HG02870 (cell line): ENCODE measurements at regions not wholly inside any gene's neighbourhood (a gene's known extent, or its start where the extent isn't known, plus 50 kb on each side); places are given as distances from the start of the nearest gene placed in this dataset.
"Not testable (repeated sequence)": the region's sequence is repeated elsewhere in the genome, so short reads cannot be mapped to it uniquely, and the experiment has no call there.

ENCODE experiments used
- ATAC-seq: cut with Tn5 transposase; IDR thresholded peaks from one replicate; pipeline ENCODE4 v1.9.1; 2021; ENCODE audit warnings: mild to moderate bottlenecking, moderate library complexity; ENCODE audit not compliant: unreplicated experiment

GRCh38 chr1:143644035-143644434 is 327.8 kb downstream of the FAM72C start:
- ATAC-seq: not testable (repeated sequence)

GRCh38 chr1:143643148-143643885 is 328.5 kb downstream of the FAM72C start:
- ATAC-seq: no peak

DNA sequence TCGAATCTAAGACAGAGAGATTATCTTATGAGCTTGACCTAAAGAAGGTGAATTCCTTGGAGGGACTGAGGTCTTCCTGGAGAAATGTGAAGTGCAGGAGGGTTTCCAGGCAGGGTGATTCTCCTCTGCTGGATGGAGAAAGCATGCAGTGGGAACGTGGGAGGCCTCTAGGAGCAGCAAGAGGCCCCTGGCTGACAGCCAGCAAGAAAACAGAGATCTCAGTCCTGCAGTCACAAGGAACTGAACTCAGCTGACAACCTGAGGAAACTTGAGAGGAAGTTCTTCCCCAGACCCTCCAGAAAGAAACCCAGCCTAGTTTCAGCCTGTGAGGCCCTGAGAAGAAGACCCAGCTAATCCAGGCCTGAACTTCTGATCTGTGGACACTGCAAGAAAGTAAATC is 345.9 kb downstream of the FAM72C start:
- no peak for ATAC-seq

DNA sequence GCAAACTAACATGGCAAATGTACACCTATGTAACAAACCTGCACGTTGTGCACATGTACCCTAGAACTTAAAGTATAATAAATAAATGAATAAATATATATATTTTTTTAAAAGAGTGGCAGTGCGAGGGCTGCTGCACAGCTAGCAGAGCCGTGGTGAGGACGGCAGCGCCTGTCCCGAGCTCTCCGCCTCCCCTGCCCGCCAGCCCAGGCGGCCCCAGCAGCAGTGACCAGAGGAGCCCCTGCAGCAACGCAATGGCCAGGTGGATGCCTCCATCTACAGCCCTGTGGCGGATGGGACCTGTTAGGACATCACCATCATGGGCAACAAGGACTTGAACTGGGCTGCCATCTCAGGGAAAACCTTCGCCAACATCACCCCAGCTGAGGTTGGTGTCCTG is 351.9 kb downstream of the FAM72C start:
- no peak for ATAC-seq

DNA sequence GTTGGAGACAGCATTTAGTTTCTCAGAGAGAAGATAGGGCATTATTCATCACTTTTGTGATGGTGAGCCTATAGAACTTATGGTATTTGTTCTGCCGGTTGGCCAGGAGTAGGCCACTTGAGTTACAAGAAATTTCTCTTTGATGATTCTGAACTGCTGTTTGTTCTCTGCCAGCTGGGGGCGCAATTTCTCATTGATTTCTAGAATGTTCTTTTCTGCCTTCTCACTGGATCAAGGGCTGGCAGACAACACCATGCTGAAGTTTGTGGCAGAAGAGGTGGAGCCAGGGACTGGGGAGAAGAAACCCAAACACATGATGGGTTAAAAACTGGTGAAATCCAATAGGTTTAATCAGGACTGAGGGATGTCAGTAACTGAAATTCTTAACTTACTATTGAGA is 360.6 kb downstream of the FAM72C start:
- ATAC-seq: no peak

DNA sequence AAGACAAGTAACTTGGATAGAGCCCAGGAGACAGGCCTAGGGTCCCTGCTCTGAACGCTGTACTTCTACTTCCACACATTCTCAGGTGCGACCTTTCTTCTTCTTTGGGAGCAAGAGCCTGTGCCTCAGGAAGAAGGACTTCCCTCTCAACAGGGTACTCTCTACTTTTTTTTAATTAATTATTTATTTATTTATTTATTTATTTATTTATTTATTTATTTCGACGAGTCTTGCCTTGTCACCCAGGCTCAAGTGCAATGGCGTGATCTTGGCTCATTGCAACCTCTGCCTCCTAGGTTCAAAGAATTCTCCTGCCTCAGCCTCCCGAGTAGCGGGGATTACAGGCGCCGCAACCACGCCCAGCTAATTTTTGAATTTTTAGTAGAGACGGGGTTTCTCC is 361.6 kb downstream of the FAM72C start:
- ATAC-seq: no peak

DNA sequence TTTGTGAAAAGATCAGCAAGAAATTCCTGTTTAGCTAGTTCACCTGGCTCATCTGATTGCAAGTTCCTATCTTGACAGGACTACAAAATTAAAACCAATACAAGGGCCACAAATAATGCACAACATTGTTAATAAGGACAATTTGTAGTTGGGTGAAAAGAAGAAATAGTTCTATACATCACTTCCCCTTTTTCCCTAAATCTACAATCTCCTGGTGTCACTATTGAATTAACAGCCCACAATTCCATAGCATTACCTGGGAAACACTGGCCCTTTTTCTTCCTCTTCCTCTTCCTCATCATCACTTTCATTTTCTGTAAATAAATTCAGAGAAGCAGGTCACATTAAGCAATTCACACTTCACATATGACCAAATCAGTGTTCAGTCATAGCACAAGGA is 366.9 kb downstream of the FAM72C start:
- ATAC-seq: no peak

DNA sequence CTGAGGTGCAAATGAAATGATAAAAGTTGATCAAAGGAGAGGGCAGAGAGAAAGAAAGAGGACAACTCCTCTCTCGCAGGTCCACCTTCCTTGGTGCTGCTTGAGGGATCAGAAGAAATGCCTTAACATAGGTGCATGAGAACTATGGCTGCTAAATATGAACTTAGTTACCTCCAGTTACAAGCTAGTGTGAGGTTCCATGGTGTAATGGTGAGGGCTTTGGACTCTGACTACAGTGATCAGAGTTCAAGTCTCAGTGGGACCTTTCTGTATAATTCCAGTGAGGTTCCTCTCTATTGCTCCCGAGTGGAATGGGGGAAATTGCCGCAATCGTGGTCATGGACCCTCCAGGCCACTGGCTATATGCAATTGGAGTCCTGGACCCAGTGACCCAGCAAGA is 387.3 kb downstream of the FAM72C start:
- no peak for ATAC-seq

- ATAC-seq: no peak
Observed at GRCh38 chr1:143574891-143575520, 396.8 kb downstream of the FAM72C start.

DNA sequence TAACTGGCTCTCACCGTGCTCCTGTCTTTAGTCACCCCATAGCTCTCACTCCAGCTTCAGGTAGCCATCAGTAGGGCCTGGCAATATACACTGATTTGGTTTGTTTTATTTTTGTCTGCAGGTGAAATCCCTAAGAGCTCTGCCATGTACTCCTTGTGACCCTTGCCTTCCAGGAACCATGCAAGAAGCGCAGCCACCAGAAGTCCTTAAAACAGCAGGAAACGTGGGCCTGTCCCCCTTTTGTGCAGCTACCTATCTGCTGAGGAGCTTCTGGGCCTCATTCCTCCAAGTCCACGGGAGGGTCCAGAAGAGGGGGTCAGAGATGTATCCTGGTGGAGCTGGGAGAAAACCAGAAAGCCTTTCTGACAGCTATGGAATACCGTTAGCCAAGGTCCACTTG is 399.1 kb downstream of the FAM72C start:
- not testable (repeated sequence) for ATAC-seq

DNA sequence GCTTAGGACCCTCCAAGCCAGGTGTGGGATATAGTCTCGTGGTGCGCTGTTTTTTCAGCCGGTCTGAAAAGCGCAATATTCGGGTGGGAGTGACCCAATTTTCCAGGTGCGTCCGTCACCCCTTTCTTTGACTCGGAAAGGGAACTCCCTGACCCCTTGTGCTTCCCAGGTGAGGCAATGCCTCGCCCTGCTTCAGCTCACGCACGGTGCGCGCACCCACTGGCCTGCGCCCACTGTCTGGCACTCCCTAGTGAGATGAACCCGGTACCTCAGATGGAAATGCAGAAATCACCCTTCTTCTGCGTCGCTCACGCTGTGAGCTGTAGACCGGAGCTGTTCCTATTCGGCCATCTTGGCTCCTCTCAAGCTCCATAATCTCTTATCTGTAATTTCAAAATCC is 408.0 kb downstream of the FAM72C start:
- ATAC-seq: not testable (repeated sequence)

GRCh38 chr1:143553627-143554026 is 418.2 kb downstream of the FAM72C start:
- ATAC-seq: no peak

GRCh38 chr1:143504703-143505102 is 467.1 kb downstream of the FAM72C start:
- ATAC-seq: not testable (repeated sequence)

- not testable (repeated sequence) for ATAC-seq
Observed at GRCh38 chr1:143504080-143504479, 467.7 kb downstream of the FAM72C start.

GRCh38 chr1:143503048-143503447 is 468.7 kb downstream of the FAM72C start:
- not testable (repeated sequence) for ATAC-seq

GRCh38 chr1:143502038-143502437 is 469.7 kb downstream of the FAM72C start:
- ATAC-seq: not testable (repeated sequence)

DNA sequence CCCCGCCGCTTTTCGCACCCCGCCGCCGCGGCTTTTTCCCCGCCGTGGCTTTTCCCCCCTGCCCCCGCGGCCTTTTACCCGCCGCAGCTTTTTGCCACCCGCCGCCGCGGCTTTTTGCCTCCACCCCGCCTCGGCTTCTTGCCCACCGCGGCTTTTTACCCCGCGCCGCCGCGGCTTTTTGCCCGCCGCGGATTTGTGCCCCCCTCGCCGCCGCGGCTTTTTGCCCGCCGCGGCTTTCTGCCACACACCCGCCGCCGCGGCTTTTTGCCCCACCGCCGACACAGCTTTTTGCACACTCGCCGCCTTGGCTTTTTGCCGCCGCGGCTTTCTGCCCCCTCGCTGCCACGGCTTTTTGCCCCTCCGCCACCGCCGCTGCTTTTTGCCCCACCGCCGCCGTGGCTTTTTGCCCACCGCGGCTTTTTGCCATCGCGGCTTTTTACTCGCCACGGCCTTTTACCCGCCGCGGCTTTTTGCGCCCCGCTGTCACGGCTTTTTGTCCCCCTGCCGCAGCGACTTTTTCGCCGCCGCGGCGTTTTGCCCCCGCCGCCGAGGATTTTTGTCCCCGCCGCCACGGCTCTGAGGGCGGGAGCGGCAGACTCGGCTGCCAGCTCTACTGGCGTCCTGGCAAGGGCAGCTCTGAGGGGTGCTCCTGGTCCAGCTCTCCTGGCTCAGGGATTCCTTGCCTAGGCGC is 473.6 kb downstream of the FAM72C start:
- ATAC-seq: not testable (repeated sequence)

DNA sequence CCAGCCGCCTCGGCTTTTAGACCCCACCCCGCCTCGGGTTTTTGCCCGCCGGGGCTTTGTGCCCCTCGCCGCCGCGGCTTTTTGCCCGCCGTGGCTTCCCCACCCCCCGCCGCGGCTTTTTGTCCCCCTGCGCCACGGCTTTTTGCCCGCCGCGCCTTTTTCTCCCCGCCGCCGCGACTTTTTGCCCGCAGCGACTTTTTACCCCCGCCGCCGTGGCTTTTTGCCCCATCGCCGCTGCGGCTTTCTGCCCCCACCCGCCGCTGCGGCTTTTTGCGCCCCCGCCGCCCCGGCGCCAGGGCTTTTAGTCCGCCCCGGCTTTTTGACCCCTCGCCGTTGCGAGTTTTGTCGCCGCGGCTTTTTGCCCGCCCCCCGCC is 474.4 kb downstream of the FAM72C start:
- ATAC-seq: no peak

GRCh38 chr1:143496526-143497373 is 475.0 kb downstream of the FAM72C start:
- ATAC-seq: not testable (repeated sequence)
